Astrocyte (in vitro differentiated cells and primary cell): ENCODE measurements at regions not wholly inside any gene's neighbourhood (a gene's known extent, or its start where the extent isn't known, plus 50 kb on each side); places are given as distances from the start of the nearest gene placed in this dataset.

ENCODE experiments used
- EZH2 ChIP-seq: IDR thresholded peaks from 2 replicates; pipeline ENCODE4 v1.6.1; 2012; ENCODE audit warnings: mild to moderate bottlenecking, low read length, inconsistent platforms; ENCODE audit not compliant: insufficient read depth
- TF ChIP-seq, protein P1 (sequence below): IDR thresholded peaks from 2 replicates; pipeline ENCODE4 v1.5.1; 2011; ENCODE audit warnings: low read depth, mild to moderate bottlenecking, inconsistent platforms, low read length, moderate library complexity; ENCODE audit not compliant: insufficient read depth

DNA sequence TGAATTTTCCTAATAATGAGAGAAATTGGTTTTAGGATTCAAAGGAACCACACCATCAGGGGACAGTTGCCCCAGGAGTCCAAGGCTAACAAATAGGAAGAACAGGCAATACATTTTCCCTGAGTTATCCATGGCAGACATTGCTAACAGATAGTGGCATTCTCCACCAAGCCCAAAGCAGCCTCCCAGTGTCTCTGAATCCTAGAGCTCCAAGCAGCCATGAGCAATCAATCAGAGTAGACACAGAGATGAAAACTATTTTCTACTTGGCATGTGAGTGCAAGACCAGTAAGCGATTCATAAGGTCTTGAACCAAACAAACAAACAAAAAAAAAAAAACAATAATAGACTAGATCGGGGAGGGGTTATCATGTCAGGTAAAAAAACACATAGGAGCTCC, 515.7 kb downstream of the MED13L start:
- TF ChIP-seq, protein P1, sequence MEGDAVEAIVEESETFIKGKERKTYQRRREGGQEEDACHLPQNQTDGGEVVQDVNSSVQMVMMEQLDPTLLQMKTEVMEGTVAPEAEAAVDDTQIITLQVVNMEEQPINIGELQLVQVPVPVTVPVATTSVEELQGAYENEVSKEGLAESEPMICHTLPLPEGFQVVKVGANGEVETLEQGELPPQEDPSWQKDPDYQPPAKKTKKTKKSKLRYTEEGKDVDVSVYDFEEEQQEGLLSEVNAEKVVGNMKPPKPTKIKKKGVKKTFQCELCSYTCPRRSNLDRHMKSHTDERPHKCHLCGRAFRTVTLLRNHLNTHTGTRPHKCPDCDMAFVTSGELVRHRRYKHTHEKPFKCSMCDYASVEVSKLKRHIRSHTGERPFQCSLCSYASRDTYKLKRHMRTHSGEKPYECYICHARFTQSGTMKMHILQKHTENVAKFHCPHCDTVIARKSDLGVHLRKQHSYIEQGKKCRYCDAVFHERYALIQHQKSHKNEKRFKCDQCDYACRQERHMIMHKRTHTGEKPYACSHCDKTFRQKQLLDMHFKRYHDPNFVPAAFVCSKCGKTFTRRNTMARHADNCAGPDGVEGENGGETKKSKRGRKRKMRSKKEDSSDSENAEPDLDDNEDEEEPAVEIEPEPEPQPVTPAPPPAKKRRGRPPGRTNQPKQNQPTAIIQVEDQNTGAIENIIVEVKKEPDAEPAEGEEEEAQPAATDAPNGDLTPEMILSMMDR: no peak
- TF ChIP-seq EZH2: no peak
